ENCODE measurements at regions not wholly inside any gene's neighbourhood (a gene's known extent, or its start where the extent isn't known, plus 50 kb on each side); places are given as distances from the start of the nearest gene placed in this dataset.

DNA sequence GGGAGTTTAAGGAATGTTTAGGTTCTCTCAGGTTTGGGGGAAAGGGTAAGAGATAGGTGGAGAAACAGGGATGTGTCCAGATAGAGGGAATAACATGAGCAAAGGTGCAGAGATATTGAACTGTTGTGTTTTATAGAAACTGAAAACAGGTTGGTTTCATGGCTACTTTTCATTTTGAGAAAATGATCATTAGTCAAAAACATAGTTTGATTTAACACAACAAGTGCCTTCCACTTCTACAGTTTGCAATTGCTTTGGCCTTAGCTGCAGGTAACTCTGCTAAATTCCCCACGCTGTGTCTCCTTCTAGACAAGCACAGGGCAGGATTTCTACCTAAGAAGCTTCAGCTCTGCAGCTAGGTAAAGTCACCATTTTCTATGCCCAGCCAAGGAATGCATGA, 124.9 kb downstream of the RGS2 start:
- H3K4me2 ChIP-seq (ENCODE audit: low read depth, low read length, poor library complexity, severe bottlenecking): no peak overlapping the region
- no peak overlapping the region for H3K9ac ChIP-seq (ENCODE audit: low read depth, low read length, poor library complexity, severe bottlenecking)
- H2AFZ ChIP-seq (ENCODE audit: low read length): no peak overlapping the region
- H3K36me3 ChIP-seq (ENCODE audit: insufficient read depth, low read length): no peaks in the 10 kb centered on the region
- H3F3A ChIP-seq (ENCODE audit: low read depth): no peaks in the 10 kb centered on the region
- H4K20me1 ChIP-seq (ENCODE audit: insufficient read depth, low read length, poor library complexity, severe bottlenecking): no peaks in the 10 kb centered on the region
- no peaks in the 10 kb centered on the region for H3K79me2 ChIP-seq (ENCODE audit: insufficient read depth, low read length)
- H3K9me2 ChIP-seq (replicated peaks; ENCODE audit: low read depth, low read length): no peaks in the 10 kb centered on the region
- TF ChIP-seq EZH2phosphoT487 (IDR thresholded peaks at IDR 0.05; ENCODE audit: borderline replicate concordance): no peak
- TF ChIP-seq, protein P1, sequence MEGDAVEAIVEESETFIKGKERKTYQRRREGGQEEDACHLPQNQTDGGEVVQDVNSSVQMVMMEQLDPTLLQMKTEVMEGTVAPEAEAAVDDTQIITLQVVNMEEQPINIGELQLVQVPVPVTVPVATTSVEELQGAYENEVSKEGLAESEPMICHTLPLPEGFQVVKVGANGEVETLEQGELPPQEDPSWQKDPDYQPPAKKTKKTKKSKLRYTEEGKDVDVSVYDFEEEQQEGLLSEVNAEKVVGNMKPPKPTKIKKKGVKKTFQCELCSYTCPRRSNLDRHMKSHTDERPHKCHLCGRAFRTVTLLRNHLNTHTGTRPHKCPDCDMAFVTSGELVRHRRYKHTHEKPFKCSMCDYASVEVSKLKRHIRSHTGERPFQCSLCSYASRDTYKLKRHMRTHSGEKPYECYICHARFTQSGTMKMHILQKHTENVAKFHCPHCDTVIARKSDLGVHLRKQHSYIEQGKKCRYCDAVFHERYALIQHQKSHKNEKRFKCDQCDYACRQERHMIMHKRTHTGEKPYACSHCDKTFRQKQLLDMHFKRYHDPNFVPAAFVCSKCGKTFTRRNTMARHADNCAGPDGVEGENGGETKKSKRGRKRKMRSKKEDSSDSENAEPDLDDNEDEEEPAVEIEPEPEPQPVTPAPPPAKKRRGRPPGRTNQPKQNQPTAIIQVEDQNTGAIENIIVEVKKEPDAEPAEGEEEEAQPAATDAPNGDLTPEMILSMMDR (conservative IDR thresholded peaks at IDR 0.05; ENCODE audit: low read length): no peak
- H3K9me3 ChIP-seq (ENCODE audit: insufficient read depth, low read depth, low read length): no peaks in the 10 kb centered on the region
- no peaks in the 10 kb centered on the region for H3K4me1 ChIP-seq (ENCODE audit: insufficient read depth, low read length, poor library complexity, severe bottlenecking)
- H3K4me3 ChIP-seq (ENCODE audit: low read length, poor library complexity, severe bottlenecking): no peak overlapping the region
- no peaks in the 10 kb centered on the region for H3K27me3 ChIP-seq (ENCODE audit: insufficient read depth, low read length, poor library complexity, severe bottlenecking)

DNA sequence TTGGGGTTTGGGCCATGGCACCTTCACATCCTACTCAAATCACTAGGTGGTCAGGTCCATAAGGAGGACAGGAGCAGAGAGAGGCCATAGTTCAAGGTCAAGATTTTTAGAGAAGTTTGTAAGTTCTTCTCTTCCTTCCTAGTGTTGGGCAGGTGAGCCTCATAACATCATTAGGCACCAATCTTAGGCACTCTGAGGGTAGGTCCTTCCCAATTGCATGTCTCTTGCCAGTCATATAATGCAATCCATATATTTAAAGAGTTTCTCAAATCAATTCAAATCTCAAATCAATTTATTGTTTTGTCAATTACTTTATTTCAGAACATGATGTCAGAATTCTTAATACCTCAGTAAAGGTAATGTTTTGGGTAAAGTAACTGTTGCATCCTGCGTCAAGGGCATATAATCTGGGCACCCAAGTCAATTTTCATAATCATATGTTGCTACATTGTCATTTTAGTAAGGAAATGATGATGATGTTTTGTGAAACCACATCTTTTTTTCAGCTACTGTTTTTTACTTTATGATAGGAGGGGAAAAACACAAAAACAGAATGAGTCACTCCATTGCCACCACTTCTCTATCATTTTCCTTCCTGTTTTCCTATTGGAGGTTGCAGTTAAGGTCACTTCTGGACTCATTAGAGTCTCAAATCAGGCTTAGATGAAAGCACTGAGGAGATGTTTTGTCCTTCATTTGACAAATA, 122.7 kb downstream of the UCHL5 start:
- no peaks in the 10 kb centered on the region for H4K20me1 ChIP-seq (ENCODE audit: insufficient read depth, low read length, poor library complexity, severe bottlenecking)
- no peaks in the 10 kb centered on the region for H3K9me3 ChIP-seq (ENCODE audit: insufficient read depth, low read depth, low read length)
- no peaks in the 10 kb centered on the region for H3F3A ChIP-seq (ENCODE audit: low read depth)
- H2AFZ ChIP-seq (ENCODE audit: low read length): no peak overlapping the region
- no peak overlapping the region for H3K9ac ChIP-seq (ENCODE audit: low read depth, low read length, poor library complexity, severe bottlenecking)
- H3K4me3 ChIP-seq (ENCODE audit: low read length, poor library complexity, severe bottlenecking): no peak overlapping the region
- H3K4me2 ChIP-seq (ENCODE audit: low read depth, low read length, poor library complexity, severe bottlenecking): no peak overlapping the region
- no peaks in the 10 kb centered on the region for H3K4me1 ChIP-seq (ENCODE audit: insufficient read depth, low read length, poor library complexity, severe bottlenecking)
- H3K27me3 ChIP-seq (ENCODE audit: insufficient read depth, low read length, poor library complexity, severe bottlenecking): no peaks in the 10 kb centered on the region
- no peaks in the 10 kb centered on the region for H3K9me2 ChIP-seq (replicated peaks; ENCODE audit: low read depth, low read length)
- no peaks in the 10 kb centered on the region for H3K36me3 ChIP-seq (ENCODE audit: insufficient read depth, low read length)
- no peak for TF ChIP-seq EZH2phosphoT487 (IDR thresholded peaks at IDR 0.05; ENCODE audit: borderline replicate concordance)
- TF ChIP-seq, protein P1 (conservative IDR thresholded peaks at IDR 0.05; ENCODE audit: low read length): no peak
- no peaks in the 10 kb centered on the region for H3K79me2 ChIP-seq (ENCODE audit: insufficient read depth, low read length)

DNA sequence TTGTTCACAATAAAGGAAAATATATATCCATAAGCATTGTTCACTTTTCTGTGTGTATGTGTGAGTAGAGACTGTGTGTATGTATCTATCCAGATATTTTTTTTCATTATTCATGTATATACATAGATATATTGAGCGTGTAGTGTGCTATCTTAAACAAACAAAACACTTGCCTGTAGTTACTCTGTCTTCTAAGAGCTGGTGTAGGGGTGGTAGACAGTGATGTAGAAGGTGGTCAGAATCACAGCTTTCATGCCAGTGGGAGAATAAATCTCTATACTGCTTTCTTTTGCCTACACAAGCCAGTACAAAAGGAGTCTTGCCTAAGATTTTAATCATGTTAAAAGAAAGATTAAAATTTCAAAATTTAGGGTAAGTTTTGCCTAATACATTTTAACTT, 122.0 kb downstream of the UCHL5 start:
- Histone ChIP-seq H3K9me3 (ENCODE audit: insufficient read depth, low read depth, low read length) (no peaks in the 10 kb centered on the region), H3K9ac (ENCODE audit: low read depth, low read length, poor library complexity, severe bottlenecking) (no peak overlapping the region), H3K27me3 (ENCODE audit: insufficient read depth, low read length, poor library complexity, severe bottlenecking) (no peaks in the 10 kb centered on the region), H3K4me3 (ENCODE audit: low read length, poor library complexity, severe bottlenecking) (no peak overlapping the region), H3F3A (ENCODE audit: low read depth) (no peaks in the 10 kb centered on the region), H3K4me2 (ENCODE audit: low read depth, low read length, poor library complexity, severe bottlenecking) (no peak overlapping the region), H3K36me3 (ENCODE audit: insufficient read depth, low read length) (no peaks in the 10 kb centered on the region), H3K9me2 (replicated peaks; ENCODE audit: low read depth, low read length) (no peaks in the 10 kb centered on the region), H4K20me1 (ENCODE audit: insufficient read depth, low read length, poor library complexity, severe bottlenecking) (no peaks in the 10 kb centered on the region), H2AFZ (ENCODE audit: low read length) (no peak overlapping the region), H3K79me2 (ENCODE audit: insufficient read depth, low read length) (no peaks in the 10 kb centered on the region), H3K4me1 (ENCODE audit: insufficient read depth, low read length, poor library complexity, severe bottlenecking) (no peaks in the 10 kb centered on the region)
- no peak for TF ChIP-seq EZH2phosphoT487 (IDR thresholded peaks at IDR 0.05; ENCODE audit: borderline replicate concordance)

DNA sequence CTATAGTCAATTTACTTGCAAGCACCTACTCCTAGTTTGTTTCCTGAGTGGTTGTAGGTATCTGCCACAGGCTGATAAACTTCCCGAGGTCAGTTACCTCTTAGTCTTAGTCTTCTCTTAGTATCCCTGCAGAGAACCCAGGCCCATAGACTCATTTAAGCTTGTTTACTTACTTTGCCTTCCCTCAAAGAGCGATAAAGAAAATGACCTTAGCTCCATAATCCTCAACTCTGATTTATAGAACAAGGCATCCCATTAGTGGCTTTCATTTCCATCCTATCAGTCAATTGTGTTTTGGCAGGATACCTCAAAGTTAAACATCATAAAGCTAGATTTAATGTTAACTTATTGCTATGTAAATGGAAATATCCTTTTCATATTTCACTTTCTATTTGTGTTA, 119.7 kb downstream of the UCHL5 start:
- Histone ChIP-seq H3K9ac (ENCODE audit: low read depth, low read length, poor library complexity, severe bottlenecking) (no peak overlapping the region), H3K4me2 (ENCODE audit: low read depth, low read length, poor library complexity, severe bottlenecking) (no peak overlapping the region), H3K79me2 (ENCODE audit: insufficient read depth, low read length) (no peaks in the 10 kb centered on the region), H3K4me1 (ENCODE audit: insufficient read depth, low read length, poor library complexity, severe bottlenecking) (no peaks in the 10 kb centered on the region), H4K20me1 (ENCODE audit: insufficient read depth, low read length, poor library complexity, severe bottlenecking) (no peaks in the 10 kb centered on the region), H3K4me3 (ENCODE audit: low read length, poor library complexity, severe bottlenecking) (no peak overlapping the region), H3K36me3 (ENCODE audit: insufficient read depth, low read length) (no peaks in the 10 kb centered on the region), H2AFZ (ENCODE audit: low read length) (no peak overlapping the region), H3K9me3 (ENCODE audit: insufficient read depth, low read depth, low read length) (no peaks in the 10 kb centered on the region), H3K9me2 (replicated peaks; ENCODE audit: low read depth, low read length) (no peaks in the 10 kb centered on the region), H3K27me3 (ENCODE audit: insufficient read depth, low read length, poor library complexity, severe bottlenecking) (no peaks in the 10 kb centered on the region), H3F3A (ENCODE audit: low read depth) (no peaks in the 10 kb centered on the region)
- no peak for TF ChIP-seq EZH2phosphoT487 (IDR thresholded peaks at IDR 0.05; ENCODE audit: borderline replicate concordance)

Data from Loucy (cell line).